Prostate gland (tissue), 2 donors: ENCODE measurements at regions not wholly inside any gene's neighbourhood (a gene's known extent, or its start where the extent isn't known, plus 50 kb on each side); places are given as distances from the start of the nearest gene placed in this dataset.

Source experiments
- DNase-seq: peaks from one replicate; pipeline ENCODE4 v3.0.0-alpha.2; 2019; ENCODE audit warnings: low spot score
- H3K27ac ChIP-seq, 2 donors: fragments of 200-600 bp; sonication (generic); 2 replicates each; pipeline ENCODE4 v1.5.1; 2017 to 2019
- H3K27me3 ChIP-seq: fragments of 200-600 bp; sonication (generic); replicated peaks from 2 replicates; pipeline ENCODE4 v1.5.1; 2019; ENCODE audit not compliant: insufficient read depth
- H3K36me3 ChIP-seq, 2 donors: fragments of 200-600 bp; sonication (generic); 1 replicate in 1 of 2; 2 replicates in 1 of 2; pipeline versions ENCODE4 v1.5.1 to v1.8.1; 2017 to 2019
- H3K4me1 ChIP-seq: fragments of 200-600 bp; sonication (generic); replicated peaks from 2 replicates; pipeline ENCODE4 v1.5.1; 2019
- H3K4me3 ChIP-seq, 2 donors: fragments of 200-600 bp; sonication (generic); 2 replicates each; pipeline ENCODE4 v1.5.1; 2017 to 2019
- H3K9me3 ChIP-seq: fragments of 200-600 bp; sonication (generic); 2 replicates; pipeline ENCODE4 v1.5.1; 2017
- POLR2A ChIP-seq: fragments of 450-650 bp; IDR thresholded peaks from one replicate; pipeline ENCODE4 v1.6.1; 2016; ENCODE audit warnings: antibody characterized with exemption, mild to moderate bottlenecking
- POLR2AphosphoS5 ChIP-seq: sonication (generic); formaldehyde crosslinking; IDR thresholded peaks from one replicate; pipeline ENCODE4 v1.6.1; 2017; ENCODE audit warnings: antibody characterized with exemption
- WGBS: methylation state at CpG from one replicate; pipeline ENCODE4 v1.1.5; 2018; 5-methylcytosine and 5-hydroxymethylcytosine counted together
- intact Hi-C: fragments of 100-400 bp; cut with DNase I; formaldehyde crosslinking; loops from one replicate; pipeline ENCODE4 v1.14.2; 2022
- TF ChIP-seq, protein P1 (sequence below), 4 experiments: fragments of 200-600 bp in 2 of 4; fragments of 450-650 bp in 2 of 4; sonication (generic) in 2 of 4; IDR thresholded peaks; 1 replicate in 3 of 4; 2 replicates in 1 of 4; pipeline ENCODE4 v1.5.1; 2016 to 2019; ENCODE audit warnings: antibody characterized with exemption in 4 of 4, mild to moderate bottlenecking in 2 of 4, moderate library complexity in 2 of 4

DNA sequence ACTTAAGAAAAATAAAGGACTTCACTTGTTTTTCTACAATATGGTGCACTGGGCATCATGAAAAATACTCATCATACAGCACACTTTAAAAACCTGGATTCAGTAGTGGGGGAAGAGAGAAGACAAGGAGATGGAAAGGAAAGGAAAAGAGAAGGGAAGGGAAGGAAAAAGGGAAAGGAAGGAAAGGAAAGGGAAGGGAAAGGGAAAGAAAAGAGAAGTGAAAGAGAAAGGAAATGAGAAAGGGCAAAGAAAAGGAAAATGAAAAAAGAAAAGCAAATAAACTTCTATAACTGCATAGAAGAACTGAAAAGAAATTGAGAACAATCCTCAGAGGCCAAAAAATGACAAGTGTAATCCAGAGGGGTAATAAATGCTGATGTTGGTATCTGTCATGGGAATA, 388.1 kb upstream of the PKDCC start:
- DNase-seq, result no peak
- TF ChIP-seq POLR2AphosphoS5 (no peak), POLR2A (no peak)
- TF ChIP-seq, protein P1, sequence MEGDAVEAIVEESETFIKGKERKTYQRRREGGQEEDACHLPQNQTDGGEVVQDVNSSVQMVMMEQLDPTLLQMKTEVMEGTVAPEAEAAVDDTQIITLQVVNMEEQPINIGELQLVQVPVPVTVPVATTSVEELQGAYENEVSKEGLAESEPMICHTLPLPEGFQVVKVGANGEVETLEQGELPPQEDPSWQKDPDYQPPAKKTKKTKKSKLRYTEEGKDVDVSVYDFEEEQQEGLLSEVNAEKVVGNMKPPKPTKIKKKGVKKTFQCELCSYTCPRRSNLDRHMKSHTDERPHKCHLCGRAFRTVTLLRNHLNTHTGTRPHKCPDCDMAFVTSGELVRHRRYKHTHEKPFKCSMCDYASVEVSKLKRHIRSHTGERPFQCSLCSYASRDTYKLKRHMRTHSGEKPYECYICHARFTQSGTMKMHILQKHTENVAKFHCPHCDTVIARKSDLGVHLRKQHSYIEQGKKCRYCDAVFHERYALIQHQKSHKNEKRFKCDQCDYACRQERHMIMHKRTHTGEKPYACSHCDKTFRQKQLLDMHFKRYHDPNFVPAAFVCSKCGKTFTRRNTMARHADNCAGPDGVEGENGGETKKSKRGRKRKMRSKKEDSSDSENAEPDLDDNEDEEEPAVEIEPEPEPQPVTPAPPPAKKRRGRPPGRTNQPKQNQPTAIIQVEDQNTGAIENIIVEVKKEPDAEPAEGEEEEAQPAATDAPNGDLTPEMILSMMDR (IDR thresholded peaks at IDR 0.05), result no peak
- no peaks in the 10 kb centered on the region for H3K4me1 ChIP-seq
- intact Hi-C loops, result no loop called here
- H3K27me3 ChIP-seq, result no peaks in the 10 kb centered on the region
- H3K9me3 ChIP-seq, result no peaks in the 10 kb centered on the region
- H3K4me3 ChIP-seq, result no peak overlapping the region
- H3K36me3 ChIP-seq, result no peaks in the 10 kb centered on the region
- no peak overlapping the region for H3K27ac ChIP-seq

DNA sequence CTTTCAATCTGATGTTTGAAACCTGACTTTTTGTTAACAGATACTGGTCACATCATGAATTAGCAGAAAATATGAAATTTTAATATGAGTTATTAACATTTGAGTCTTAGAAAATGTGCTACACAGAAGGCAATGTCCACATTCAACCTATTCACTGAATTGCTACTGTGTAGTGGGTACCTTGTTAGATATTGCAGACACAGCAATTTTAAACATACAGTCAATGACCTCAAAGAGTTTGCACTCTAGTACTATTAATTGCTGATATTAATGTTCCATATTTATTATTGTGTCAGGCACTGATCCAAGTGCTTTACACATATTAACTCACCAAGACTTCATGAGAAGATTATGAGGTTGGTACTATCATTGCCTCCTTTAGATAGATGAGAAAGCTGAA, 385.4 kb upstream of the PKDCC start:
- H3K27ac ChIP-seq, result no peak overlapping the region
- no peak for TF ChIP-seq POLR2A
- no peak for TF ChIP-seq POLR2AphosphoS5
- TF ChIP-seq, protein P1 (IDR thresholded peaks at IDR 0.05), result no peak
- H3K27me3 ChIP-seq, result no peaks in the 10 kb centered on the region
- no peaks in the 10 kb centered on the region for H3K36me3 ChIP-seq
- intact Hi-C loops, result no loop called here
- H3K4me3 ChIP-seq, result no peak overlapping the region
- H3K4me1 ChIP-seq, result no peaks in the 10 kb centered on the region
- no peaks in the 10 kb centered on the region for H3K9me3 ChIP-seq
- no peak for DNase-seq

DNA sequence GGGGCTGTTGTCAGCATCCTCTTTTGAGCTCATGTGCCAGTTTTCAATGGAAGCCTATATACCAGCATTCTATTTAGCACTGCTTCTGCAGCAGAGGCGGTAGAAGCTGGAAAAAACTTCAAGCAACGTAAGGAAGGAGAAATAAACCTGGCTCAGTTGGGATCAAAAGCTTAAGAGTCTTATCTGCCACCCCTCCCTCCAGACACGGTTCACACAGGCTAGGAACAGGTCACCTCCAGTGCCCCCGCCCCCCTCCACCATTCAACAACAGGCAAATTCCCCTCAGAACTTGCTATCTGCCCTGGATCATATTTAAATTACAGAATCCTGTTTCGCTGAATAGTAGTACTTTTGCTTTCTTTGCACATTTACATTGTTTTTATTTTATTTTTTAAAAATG, 384.8 kb upstream of the PKDCC start:
- 72% methylated on average over 5 of the region's 5 CpGs for WGBS
- Histone ChIP-seq H3K9me3 (no peaks in the 10 kb centered on the region), H3K4me3 (no peak overlapping the region), H3K27me3 (no peaks in the 10 kb centered on the region), H3K36me3 (no peaks in the 10 kb centered on the region), H3K27ac (no peak overlapping the region), H3K4me1 (no peaks in the 10 kb centered on the region)
- TF ChIP-seq POLR2A, result no peak
- intact Hi-C loops, result no loop called here
- DNase-seq, result no peak

DNA sequence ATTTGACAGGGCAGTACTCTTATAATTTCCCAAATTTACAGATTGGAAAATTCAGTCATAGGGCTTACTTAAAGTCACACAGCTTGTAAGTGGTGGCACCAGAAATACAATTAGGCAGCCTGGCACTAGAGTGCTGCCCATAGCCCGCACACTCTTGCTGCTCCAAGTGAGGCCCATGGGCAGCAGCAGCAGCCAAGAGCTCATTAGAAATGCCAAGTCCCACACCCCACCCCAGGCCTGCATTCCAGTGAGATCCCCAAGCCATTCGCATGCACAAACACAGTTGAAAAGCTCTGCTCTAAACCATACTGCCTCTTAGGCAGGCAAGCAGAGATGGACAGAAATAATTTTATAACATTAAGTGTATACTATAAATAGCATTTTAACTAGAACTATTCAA, 379.3 kb upstream of the PKDCC start:
- TF ChIP-seq POLR2AphosphoS5 (no peak), POLR2A (no peak)
- TF ChIP-seq, protein P1 (IDR thresholded peaks at IDR 0.05), result no peak
- intact Hi-C loops, result no loop called here
- Histone ChIP-seq H3K27ac (no peak overlapping the region), H3K4me1 (no peaks in the 10 kb centered on the region), H3K9me3 (no peaks in the 10 kb centered on the region), H3K4me3 (no peak overlapping the region), H3K27me3 (no peaks in the 10 kb centered on the region), H3K36me3 (no peaks in the 10 kb centered on the region)
- no peak for DNase-seq
- WGBS, result 83% methylated on average over 2 of the region's 2 CpGs

DNA sequence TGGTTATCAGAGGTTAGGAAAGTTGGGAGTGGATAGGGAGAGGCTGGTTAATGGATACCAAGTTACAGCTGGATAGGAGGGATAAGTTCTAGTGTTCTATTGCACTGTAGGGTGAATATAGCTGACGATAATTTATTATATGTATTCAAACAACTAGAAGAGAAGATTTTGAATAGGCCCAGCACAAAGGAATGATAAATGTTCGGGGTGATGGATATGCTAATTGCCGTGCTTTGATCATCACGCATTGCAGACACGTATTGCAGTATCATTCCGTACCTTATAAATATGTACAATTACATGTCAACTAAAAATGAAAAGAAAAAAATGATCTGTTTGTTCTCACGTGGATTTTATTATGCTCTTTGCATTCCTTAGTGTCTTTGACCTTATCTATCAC, 369.2 kb upstream of the PKDCC start:
- no peaks in the 10 kb centered on the region for H3K36me3 ChIP-seq
- H3K27me3 ChIP-seq, result no peaks in the 10 kb centered on the region
- DNase-seq, result no peak
- H3K27ac ChIP-seq, result no peak overlapping the region
- no peak overlapping the region for H3K4me3 ChIP-seq
- WGBS, result 77% methylated on average over 7 of the region's 7 CpGs
- no peaks in the 10 kb centered on the region for H3K4me1 ChIP-seq
- H3K9me3 ChIP-seq, result no peaks in the 10 kb centered on the region
- TF ChIP-seq, protein P1 (IDR thresholded peaks at IDR 0.05), result no peak
- TF ChIP-seq POLR2A, result no peak
- no peak for TF ChIP-seq POLR2AphosphoS5
- intact Hi-C loops, result no loop called here
